ENCODE measurements at regions not wholly inside any gene's neighbourhood (a gene's known extent, or its start where the extent isn't known, plus 50 kb on each side); places are given as distances from the start of the nearest gene placed in this dataset.

DNA sequence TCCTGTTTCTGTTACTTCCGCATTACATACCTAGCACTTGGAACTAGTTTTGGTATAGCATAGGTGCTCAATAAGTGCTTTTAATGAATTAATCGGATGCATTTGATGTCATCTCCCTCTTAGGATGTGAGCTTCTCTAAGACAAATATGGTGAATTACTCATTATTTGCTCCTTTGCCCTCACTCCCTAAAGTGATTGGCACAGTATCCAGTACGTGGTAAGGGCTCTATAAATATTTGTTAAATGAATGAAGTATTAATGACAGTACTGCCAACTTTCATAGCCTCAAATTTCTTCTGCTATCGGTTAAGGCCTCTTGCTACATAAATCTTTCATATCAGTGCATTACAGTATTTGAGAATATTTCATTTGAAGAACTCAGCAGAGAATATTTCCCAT, 75.9 kb upstream of the ARID5B start (continued):
- TF ChIP-seq MAX (IDR thresholded peaks at IDR 0.05): no peak
